ENCODE measurements at regions not wholly inside any gene's neighbourhood (a gene's known extent, or its start where the extent isn't known, plus 50 kb on each side); places are given as distances from the start of the nearest gene placed in this dataset.

DNA sequence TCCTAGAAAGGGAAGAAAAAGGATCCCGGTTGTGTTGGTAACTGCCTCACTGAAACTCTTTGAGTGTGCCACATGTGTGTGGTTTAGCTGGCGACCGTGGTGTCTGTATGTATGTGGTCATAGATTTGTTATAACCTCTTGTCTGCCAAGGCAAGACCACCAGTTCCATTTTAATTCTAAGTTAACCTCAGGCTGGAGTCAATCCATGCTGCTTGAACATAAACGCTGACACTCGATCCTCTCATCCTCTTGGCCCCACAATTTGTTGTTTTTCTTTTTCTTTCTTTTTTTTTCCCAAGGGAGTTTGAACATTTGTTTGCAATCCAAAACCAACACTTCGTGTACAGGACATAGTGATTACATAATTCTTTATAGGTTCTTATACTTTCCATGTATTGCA is 318.9 kb upstream of the JAG1 start (continued):
- TF ChIP-seq TCF7 (IDR thresholded peaks at IDR 0.05; ENCODE audit: borderline replicate concordance), result no peak
- no peak for TF ChIP-seq SRF (IDR thresholded peaks at IDR 0.05; ENCODE audit: low read depth in 2 of 2, low read length in 2 of 2)
- TF ChIP-seq ZNF274 (IDR thresholded peaks at IDR 0.05; ENCODE audit: insufficient read depth, insufficient read length), result no peak

DNA sequence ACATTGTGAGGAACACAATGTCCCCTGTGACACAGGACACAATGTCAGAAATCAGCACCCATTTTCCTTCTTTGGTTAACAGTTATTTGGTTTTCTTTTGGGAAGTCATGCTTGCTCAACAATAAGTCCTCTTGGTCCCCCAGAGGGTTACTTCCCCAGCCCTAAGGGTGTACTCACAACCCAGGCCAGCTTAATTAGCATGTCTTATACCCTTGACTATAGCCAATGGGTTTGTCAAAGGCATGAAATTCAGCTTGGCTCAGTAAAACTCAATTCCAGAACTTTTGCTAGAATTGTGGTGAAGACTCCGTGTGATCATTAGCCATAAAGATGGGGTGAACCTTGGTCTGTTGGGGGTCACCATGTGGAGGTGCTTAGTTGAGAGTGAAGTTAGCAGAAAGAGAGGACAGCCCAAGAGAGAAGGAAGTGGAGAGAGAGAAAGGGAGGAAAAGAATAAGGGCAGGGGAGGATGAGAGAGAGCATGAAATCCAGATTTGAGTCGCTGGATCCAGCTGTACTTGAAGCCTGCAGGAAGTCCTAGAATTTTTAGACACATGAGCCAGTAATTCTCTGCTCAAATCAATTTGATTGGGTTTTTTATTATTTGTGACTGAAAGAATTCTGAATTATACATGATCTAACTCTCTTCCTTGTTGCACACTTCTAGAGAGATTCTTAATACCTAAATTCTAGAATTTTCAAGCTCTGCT is 321.3 kb upstream of the JAG1 start:
- Histone ChIP-seq H3K27me3 (replicated peaks in 1 of 2; ENCODE audit: control insufficient read depth in 2 of 2, insufficient read depth in 2 of 2, low read length in 1 of 2) (no peaks in the 10 kb centered on the region), H3K4me3 (no peak overlapping the region), H3K4me1 (ENCODE audit: control insufficient read depth, insufficient read depth, low read length) (no peaks in the 10 kb centered on the region), H3K79me2 (ENCODE audit: control insufficient read depth, insufficient read depth, low read length) (no peaks in the 10 kb centered on the region), H3K36me3 (ENCODE audit: control insufficient read depth in 2 of 2, insufficient read depth in 2 of 2, low read length in 1 of 2) (no peaks in the 10 kb centered on the region), H3K9me3 (replicated peaks; ENCODE audit: control insufficient read depth, insufficient read depth, low read length) (no peaks in the 10 kb centered on the region), H3K27ac (ENCODE audit: control insufficient read depth, insufficient read depth) (no peak overlapping the region), H3K9ac (ENCODE audit: control insufficient read depth, insufficient read depth, low read length) (no peak overlapping the region), H3K4me2 (ENCODE audit: control insufficient read depth, insufficient read depth) (no peak overlapping the region), H4K20me1 (ENCODE audit: control insufficient read depth, insufficient read depth) (no peaks in the 10 kb centered on the region), H2AFZ (ENCODE audit: control insufficient read depth, low read depth, low read length) (no peak overlapping the region)
- ChIA-PET RAD21 (ENCODE audit: unreplicated experiment) (no interaction called here), CTCF (no interaction called here), SMC1A (ENCODE audit: uncharacterized antibody, unreplicated experiment) (interaction anchor here (0.5 kb wide), 1 partner anchor 106 kb away, joined by 3 read pairs; no protein-coding TSS in a partner anchor), POLR2A (no interaction called here)
- no peak for DNase-seq (ENCODE audit: low read depth, low spot score)
- no TSS peak for BruUV-seq (replicated peaks)
- 10% methylated on average over 2 of the region's 2 CpGs for WGBS (ENCODE audit: insufficient coverage, insufficient replicate concordance, low lambda C conversion rate, missing lambda C conversion rate)
- in situ Hi-C loops (cut with MboI), result no loop called here
- FAIRE-seq, result no peak
- intact Hi-C loops (cut with micrococcal nuclease; ENCODE audit: unreplicated experiment), result no loop called here
- no peak for ATAC-seq
- TF ChIP-seq FOXK2 (IDR thresholded peaks at IDR 0.05) (no peak), RELA (IDR thresholded peaks at IDR 0.05; ENCODE audit: borderline replicate concordance, partially characterized antibody) (no peak), FOS (IDR thresholded peaks at IDR 0.05; ENCODE audit: borderline replicate concordance, extremely low read depth, insufficient read length) (no peak), STAT3 (IDR thresholded peaks at IDR 0.05; ENCODE audit: low read depth, low read length) (no peak), IKZF2 (IDR thresholded peaks at IDR 0.05) (no peak), CBX5 (IDR thresholded peaks at IDR 0.05; ENCODE audit: low read depth) (no peak), CEBPB (IDR thresholded peaks at IDR 0.05; ENCODE audit: borderline replicate concordance in 1 of 2, low read depth in 2 of 2, low read length in 2 of 2) (no peak), GABPA (IDR thresholded peaks at IDR 0.05; ENCODE audit: low read depth) (no peak), RAD51 (IDR thresholded peaks at IDR 0.05) (no peak), TAF1 (IDR thresholded peaks at IDR 0.05; ENCODE audit: borderline replicate concordance, low read depth, low read length) (no peak), CHD2 (IDR thresholded peaks at IDR 0.05; ENCODE audit: borderline replicate concordance, low read depth, low read length) (no peak), SUZ12 (IDR thresholded peaks at IDR 0.05; ENCODE audit: unreplicated experiment) (no peak), CBX3 (IDR thresholded peaks at IDR 0.05; ENCODE audit: borderline replicate concordance, low read depth) (no peak), RUNX3 (IDR thresholded peaks at IDR 0.05; ENCODE audit: low read length) (no peak), CREM (IDR thresholded peaks at IDR 0.05; ENCODE audit: low read depth) (no peak)
- TF ChIP-seq, protein P1, sequence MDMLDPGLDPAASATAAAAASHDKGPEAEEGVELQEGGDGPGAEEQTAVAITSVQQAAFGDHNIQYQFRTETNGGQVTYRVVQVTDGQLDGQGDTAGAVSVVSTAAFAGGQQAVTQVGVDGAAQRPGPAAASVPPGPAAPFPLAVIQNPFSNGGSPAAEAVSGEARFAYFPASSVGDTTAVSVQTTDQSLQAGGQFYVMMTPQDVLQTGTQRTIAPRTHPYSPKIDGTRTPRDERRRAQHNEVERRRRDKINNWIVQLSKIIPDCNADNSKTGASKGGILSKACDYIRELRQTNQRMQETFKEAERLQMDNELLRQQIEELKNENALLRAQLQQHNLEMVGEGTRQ (IDR thresholded peaks at IDR 0.05; ENCODE audit: borderline replicate concordance, low read depth, low read length), result no peak
- TF ChIP-seq, protein P2, sequence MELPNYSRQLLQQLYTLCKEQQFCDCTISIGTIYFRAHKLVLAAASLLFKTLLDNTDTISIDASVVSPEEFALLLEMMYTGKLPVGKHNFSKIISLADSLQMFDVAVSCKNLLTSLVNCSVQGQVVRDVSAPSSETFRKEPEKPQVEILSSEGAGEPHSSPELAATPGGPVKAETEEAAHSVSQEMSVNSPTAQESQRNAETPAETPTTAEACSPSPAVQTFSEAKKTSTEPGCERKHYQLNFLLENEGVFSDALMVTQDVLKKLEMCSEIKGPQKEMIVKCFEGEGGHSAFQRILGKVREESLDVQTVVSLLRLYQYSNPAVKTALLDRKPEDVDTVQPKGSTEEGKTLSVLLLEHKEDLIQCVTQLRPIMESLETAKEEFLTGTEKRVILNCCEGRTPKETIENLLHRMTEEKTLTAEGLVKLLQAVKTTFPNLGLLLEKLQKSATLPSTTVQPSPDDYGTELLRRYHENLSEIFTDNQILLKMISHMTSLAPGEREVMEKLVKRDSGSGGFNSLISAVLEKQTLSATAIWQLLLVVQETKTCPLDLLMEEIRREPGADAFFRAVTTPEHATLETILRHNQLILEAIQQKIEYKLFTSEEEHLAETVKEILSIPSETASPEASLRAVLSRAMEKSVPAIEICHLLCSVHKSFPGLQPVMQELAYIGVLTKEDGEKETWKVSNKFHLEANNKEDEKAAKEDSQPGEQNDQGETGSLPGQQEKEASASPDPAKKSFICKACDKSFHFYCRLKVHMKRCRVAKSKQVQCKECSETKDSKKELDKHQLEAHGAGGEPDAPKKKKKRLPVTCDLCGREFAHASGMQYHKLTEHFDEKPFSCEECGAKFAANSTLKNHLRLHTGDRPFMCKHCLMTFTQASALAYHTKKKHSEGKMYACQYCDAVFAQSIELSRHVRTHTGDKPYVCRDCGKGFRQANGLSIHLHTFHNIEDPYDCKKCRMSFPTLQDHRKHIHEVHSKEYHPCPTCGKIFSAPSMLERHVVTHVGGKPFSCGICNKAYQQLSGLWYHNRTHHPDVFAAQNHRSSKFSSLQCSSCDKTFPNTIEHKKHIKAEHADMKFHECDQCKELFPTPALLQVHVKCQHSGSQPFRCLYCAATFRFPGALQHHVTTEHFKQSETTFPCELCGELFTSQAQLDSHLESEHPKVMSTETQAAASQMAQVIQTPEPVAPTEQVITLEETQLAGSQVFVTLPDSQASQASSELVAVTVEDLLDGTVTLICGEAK (IDR thresholded peaks at IDR 0.05; ENCODE audit: borderline replicate concordance), result no peak

Measured in GM12878 (cell line).